ENCODE measurements at regions not wholly inside any gene's neighbourhood (a gene's known extent, or its start where the extent isn't known, plus 50 kb on each side); places are given as distances from the start of the nearest gene placed in this dataset.

- Histone ChIP-seq H3K36me3 (replicated peaks in 1 of 2; ENCODE audit: insufficient read depth in 1 of 2, low read depth in 2 of 2) (no peaks in the 10 kb centered on the region), H3K4me3 (no peak overlapping the region), H3K9me3 (no peaks in the 10 kb centered on the region), H3K4me1 (no peaks in the 10 kb centered on the region), H3K27ac (no peak overlapping the region), H3K27me3 (no peaks in the 10 kb centered on the region)
- TF ChIP-seq POLR2A (IDR thresholded peaks at IDR 0.05) (no peak), CTCF (IDR thresholded peaks at IDR 0.05) (no peak)
- ATAC-seq (no peak), DNase-seq (no peak)
- intact Hi-C loops (cut with DNase I), result no loop called here
- WGBS, 2 donors, result 56 to 64% methylated on average over 2 of the region's 2 CpGs
Observed at GRCh38 chr4:20026456-20026855, 225.2 kb upstream of the SLIT2 start.

GRCh38 chr4:20022471-20022870, 229.2 kb upstream of the SLIT2 start:
- Histone ChIP-seq H3K4me3 (no peak overlapping the region), H3K36me3 (replicated peaks in 1 of 2; ENCODE audit: insufficient read depth in 1 of 2, low read depth in 2 of 2) (no peaks in the 10 kb centered on the region), H3K27me3 (no peaks in the 10 kb centered on the region), H3K4me1 (no peaks in the 10 kb centered on the region), H3K9me3 (no peaks in the 10 kb centered on the region), H3K27ac (no peak overlapping the region)
- intact Hi-C loops (cut with DNase I), result no loop called here
- no peak for TF ChIP-seq CTCF (IDR thresholded peaks at IDR 0.05)
- no peak for TF ChIP-seq POLR2A (IDR thresholded peaks at IDR 0.05)
- no peak for ATAC-seq
- WGBS, 2 donors, result 58 to 67% methylated on average over 2 of the region's 2 CpGs
- DNase-seq, result no peak

- no peak overlapping the region for H3K27ac ChIP-seq
- no peaks in the 10 kb centered on the region for H3K9me3 ChIP-seq
- H3K27me3 ChIP-seq, result no peaks in the 10 kb centered on the region
- WGBS, 2 donors, result 51 to 52% methylated on average over 2 of the region's 2 CpGs
- H3K4me1 ChIP-seq, result no peaks in the 10 kb centered on the region
- TF ChIP-seq POLR2A (IDR thresholded peaks at IDR 0.05), result no peak
- TF ChIP-seq CTCF (IDR thresholded peaks at IDR 0.05), result no peak
- intact Hi-C loops (cut with DNase I), result no loop called here
- ATAC-seq (no peak), DNase-seq (no peak)
- H3K36me3 ChIP-seq (replicated peaks in 1 of 2; ENCODE audit: insufficient read depth in 1 of 2, low read depth in 2 of 2), result no peaks in the 10 kb centered on the region
- H3K4me3 ChIP-seq, result no peak overlapping the region
Observed at GRCh38 chr4:20020056-20020455, 231.6 kb upstream of the SLIT2 start.

- ATAC-seq, result no peak
- 76% methylated on average over 4 of the region's 4 CpGs for WGBS, 2 donors
Observed at GRCh38 chr4:20019310-20020015, 232.2 kb upstream of the SLIT2 start.

More at GRCh38 chr4:20019310-20020015, 232.2 kb upstream of the SLIT2 start:
- TF ChIP-seq POLR2A (IDR thresholded peaks at IDR 0.05) (no peak), CTCF (IDR thresholded peaks at IDR 0.05) (no peak)
- no peak for DNase-seq
- Histone ChIP-seq H3K27me3 (no peaks in the 10 kb centered on the region), H3K4me3 (no peak overlapping the region), H3K27ac (no peak overlapping the region), H3K4me1 (no peaks in the 10 kb centered on the region), H3K9me3 (no peaks in the 10 kb centered on the region), H3K36me3 (replicated peaks in 1 of 2; ENCODE audit: insufficient read depth in 1 of 2, low read depth in 2 of 2) (no peaks in the 10 kb centered on the region)
- intact Hi-C loops (cut with DNase I), result no loop called here
